ENCODE measurements at regions not wholly inside any gene's neighbourhood (a gene's known extent, or its start where the extent isn't known, plus 50 kb on each side); places are given as distances from the start of the nearest gene placed in this dataset.
"Not testable (repeated sequence)": the region's sequence is repeated elsewhere in the genome, so short reads cannot be mapped to it uniquely, and the experiment has no call there.

DNA sequence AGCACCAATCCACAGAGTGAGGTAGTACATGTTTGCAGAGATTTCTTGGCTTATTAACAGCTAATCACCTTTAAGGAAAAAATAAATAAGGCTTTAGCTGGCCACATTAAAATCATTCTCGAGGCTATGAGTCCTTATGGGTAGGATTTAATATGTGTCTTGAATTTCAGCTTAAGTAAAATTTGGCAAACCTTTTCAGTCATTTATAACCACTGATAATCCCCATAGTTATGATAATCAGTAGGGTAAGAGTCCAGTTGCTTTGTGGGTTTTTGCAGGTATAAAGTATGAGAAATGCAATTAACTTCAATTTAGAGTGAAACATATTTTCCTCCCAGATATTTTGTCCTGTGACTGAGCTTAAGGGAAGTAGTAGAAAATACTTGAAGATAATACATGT lies 1458.9 kb upstream of the FLRT2 start:
- DNase-seq, result no peak
- TF ChIP-seq GATA1 (IDR thresholded peaks at IDR 0.05; ENCODE audit: low read depth, low read length) (no peak), POLR2A (IDR thresholded peaks at IDR 0.05; ENCODE audit: low read length) (no peak)

DNA sequence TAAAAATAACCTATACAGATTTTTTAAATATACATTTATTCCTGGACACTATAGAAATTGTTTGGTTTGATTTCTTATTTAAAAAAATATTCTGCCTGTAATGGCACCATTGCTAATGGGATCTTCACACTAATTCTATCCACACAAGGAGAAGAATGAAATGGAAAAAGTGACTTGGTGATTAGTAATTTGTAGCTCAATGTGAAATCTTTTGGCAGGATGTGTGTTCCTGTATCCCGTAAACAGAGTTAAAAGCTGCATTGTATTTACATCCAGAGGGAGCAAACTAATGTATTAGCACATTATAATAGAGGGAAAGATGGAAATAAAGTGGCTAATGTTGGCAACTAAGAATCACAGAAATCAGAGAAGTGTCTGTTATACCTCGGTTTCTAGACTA lies 1455.3 kb upstream of the FLRT2 start:
- no peak for TF ChIP-seq POLR2A (IDR thresholded peaks at IDR 0.05; ENCODE audit: low read length)
- no peak for TF ChIP-seq GATA1 (IDR thresholded peaks at IDR 0.05; ENCODE audit: low read depth, low read length)
- DNase-seq, result no peak

DNA sequence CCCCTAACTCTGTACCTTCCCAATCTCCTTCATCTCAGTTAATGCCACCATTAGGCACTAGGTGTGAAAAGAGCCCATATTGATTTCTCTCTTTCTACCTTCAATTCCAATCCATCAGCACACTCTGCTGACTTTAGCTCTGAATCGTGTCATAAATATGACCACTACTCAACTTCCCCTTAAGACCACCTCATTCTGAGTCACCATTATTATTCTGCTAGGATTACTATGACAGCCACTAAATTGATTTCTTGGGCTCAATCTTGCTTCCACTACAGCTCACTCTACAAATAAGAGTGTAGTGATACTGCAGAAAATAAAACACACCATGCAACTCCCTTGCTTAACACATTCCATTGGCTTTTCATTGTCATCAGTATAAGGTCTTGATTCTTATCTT lies 1449.0 kb upstream of the FLRT2 start:
- TF ChIP-seq GATA1 (IDR thresholded peaks at IDR 0.05; ENCODE audit: low read depth, low read length) (no peak), POLR2A (IDR thresholded peaks at IDR 0.05; ENCODE audit: low read length) (no peak)
- DNase-seq, result no peak

- no peak for DNase-seq
- TF ChIP-seq POLR2A (IDR thresholded peaks at IDR 0.05; ENCODE audit: low read length) (no peak), GATA1 (IDR thresholded peaks at IDR 0.05; ENCODE audit: low read depth, low read length) (no peak)
Measured at GRCh38 chr14:84084056-84084630, 1445.8 kb upstream of the FLRT2 start.

GRCh38 chr14:84085493-84085892 lies 1444.5 kb upstream of the FLRT2 start:
- DNase-seq, result no peak
- no peak for TF ChIP-seq POLR2A (IDR thresholded peaks at IDR 0.05; ENCODE audit: low read length)
- TF ChIP-seq GATA1 (IDR thresholded peaks at IDR 0.05; ENCODE audit: low read depth, low read length), result no peak

GRCh38 chr14:84086714-84087113 lies 1443.2 kb upstream of the FLRT2 start:
- TF ChIP-seq POLR2A (IDR thresholded peaks at IDR 0.05; ENCODE audit: low read length) (no peak), GATA1 (IDR thresholded peaks at IDR 0.05; ENCODE audit: low read depth, low read length) (no peak)

GRCh38 chr14:84087986-84088531 lies 1441.9 kb upstream of the FLRT2 start:
- no peak for DNase-seq
- TF ChIP-seq POLR2A (IDR thresholded peaks at IDR 0.05; ENCODE audit: low read length) (no peak), GATA1 (IDR thresholded peaks at IDR 0.05; ENCODE audit: low read depth, low read length) (no peak)

More at GRCh38 chr14:84086714-84087113, 1443.2 kb upstream of the FLRT2 start:
- no peak for DNase-seq

DNA sequence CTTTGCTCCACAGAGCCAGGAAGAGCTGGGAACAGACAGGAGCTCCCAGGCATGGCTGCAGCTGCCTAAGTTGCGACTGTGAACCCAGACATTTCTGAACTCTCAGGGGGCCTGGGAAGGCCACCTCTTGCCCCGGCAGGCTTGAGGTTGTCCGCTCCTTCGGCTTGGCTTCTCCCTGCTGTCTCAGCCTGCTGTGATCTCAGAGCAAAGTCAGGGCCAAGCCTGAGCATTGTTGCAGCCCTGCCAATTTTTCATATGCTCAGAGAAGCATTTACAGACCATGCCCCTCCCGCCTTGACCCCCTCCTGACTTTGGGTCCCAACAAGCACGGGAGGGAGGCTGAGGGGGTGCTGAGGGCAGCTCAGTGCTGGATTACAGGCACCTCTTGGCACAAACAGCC lies 1439.1 kb upstream of the FLRT2 start:
- no peak for DNase-seq
- TF ChIP-seq POLR2A (IDR thresholded peaks at IDR 0.05; ENCODE audit: low read length) (no peak), GATA1 (IDR thresholded peaks at IDR 0.05; ENCODE audit: low read depth, low read length) (no peak)

- TF ChIP-seq POLR2A (IDR thresholded peaks at IDR 0.05; ENCODE audit: low read length), result no peak
- no peak for TF ChIP-seq GATA1 (IDR thresholded peaks at IDR 0.05; ENCODE audit: low read depth, low read length)
- no peak for DNase-seq
Measured at GRCh38 chr14:84095681-84096080, 1434.3 kb upstream of the FLRT2 start.

GRCh38 chr14:84098261-84098660 lies 1431.7 kb upstream of the FLRT2 start:
- TF ChIP-seq GATA1 (IDR thresholded peaks at IDR 0.05; ENCODE audit: low read depth, low read length) (no peak), POLR2A (IDR thresholded peaks at IDR 0.05; ENCODE audit: low read length) (no peak)
- no peak for DNase-seq

GRCh38 chr14:84099560-84099959 lies 1430.4 kb upstream of the FLRT2 start:
- not testable (repeated sequence) for DNase-seq

- DNase-seq, result no peak
- TF ChIP-seq POLR2A (IDR thresholded peaks at IDR 0.05; ENCODE audit: low read length), result no peak
- TF ChIP-seq GATA1 (IDR thresholded peaks at IDR 0.05; ENCODE audit: low read depth, low read length), result no peak
Measured at GRCh38 chr14:84107835-84108343, 1422.1 kb upstream of the FLRT2 start.

GRCh38 chr14:84108746-84109457 lies 1421.0 kb upstream of the FLRT2 start:
- TF ChIP-seq POLR2A (IDR thresholded peaks at IDR 0.05; ENCODE audit: low read length) (no peak), GATA1 (IDR thresholded peaks at IDR 0.05; ENCODE audit: low read depth, low read length) (no peak)
- no peak for DNase-seq

GRCh38 chr14:84112589-84112988 lies 1417.4 kb upstream of the FLRT2 start:
- TF ChIP-seq GATA1 (IDR thresholded peaks at IDR 0.05; ENCODE audit: low read depth, low read length) (no peak), POLR2A (IDR thresholded peaks at IDR 0.05; ENCODE audit: low read length) (no peak)
- DNase-seq, result no peak

DNA sequence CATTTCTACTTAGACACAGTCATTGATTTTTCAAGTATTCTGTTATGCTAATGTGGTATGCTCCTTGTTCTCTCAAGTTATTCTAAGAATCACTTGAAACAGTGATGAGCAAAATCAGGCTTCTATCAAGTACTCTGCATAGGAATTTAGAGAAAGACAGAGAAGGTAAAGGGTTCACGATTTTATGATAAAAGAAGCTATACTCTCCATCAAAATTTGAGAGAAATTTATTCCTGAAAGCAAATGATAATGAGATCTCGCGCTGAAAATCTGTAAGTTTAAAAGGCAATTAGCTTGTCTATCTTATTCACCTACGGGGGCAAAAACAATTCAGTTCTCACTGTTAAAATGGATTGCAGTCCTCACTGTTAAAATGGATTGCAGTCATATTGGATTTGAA lies 1404.3 kb upstream of the FLRT2 start:
- DNase-seq, result no peak
- TF ChIP-seq GATA1 (IDR thresholded peaks at IDR 0.05; ENCODE audit: low read depth, low read length) (no peak), POLR2A (IDR thresholded peaks at IDR 0.05; ENCODE audit: low read length) (no peak)

All from erythroblast (primary cell).